ENCODE measurements at regions not wholly inside any gene's neighbourhood (a gene's known extent, or its start where the extent isn't known, plus 50 kb on each side); places are given as distances from the start of the nearest gene placed in this dataset.

- TF ChIP-seq POLR2AphosphoS5 (IDR thresholded peaks at IDR 0.05) (no peak), CTCF (IDR thresholded peaks at IDR 0.05) (no peak), POLR2A (IDR thresholded peaks at IDR 0.05; ENCODE audit: low read depth) (no peak), EP300 (IDR thresholded peaks at IDR 0.05) (no peak)
These were observed 330.1 kb upstream of the MARCKS start for GRCh38 chr6:113526995-113527394.
